MCF 10A (cell line): ENCODE measurements at regions not wholly inside any gene's neighbourhood (a gene's known extent, or its start where the extent isn't known, plus 50 kb on each side); places are given as distances from the start of the nearest gene placed in this dataset.

Source experiments
- BruUV-seq: library from RNA; stranded (reverse); fragments of 400-500 nt; replicated peaks from 2 replicates; lab custom pipeline; 2021; lab: Mats Ljungman, UMichigan
- CTCF ChIA-PET: fragments of 300-600 bp; sonication (Branson Sonifier 250); formaldehyde crosslinking; extraction: SDS; loops from one replicate; lab custom pipeline; 2021; ENCODE audit warnings: antibody characterized with exemption, inconsistent platforms; lab: Yijun Ruan, JAX
- POLR2A ChIA-PET: fragments of 300-600, 350-650 bp; sonication (Branson Sonifier 250); formaldehyde crosslinking; extraction: SDS; loops from one replicate; lab custom pipeline; 2020; ENCODE audit warnings: antibody characterized with exemption, inconsistent platforms; lab: Yijun Ruan, JAX
- DNase-seq: peaks from one replicate; pipeline ENCODE4 v3.0.0-alpha.2; 2018; ENCODE audit not compliant: unreplicated experiment
- H3K27ac Mint-ChIP-seq: one replicate; pipeline ENCODE4 v1.8.0; 2022; ENCODE audit warnings: mild to moderate bottlenecking, low read depth, mixed read lengths; ENCODE audit not compliant: unreplicated experiment
- H3K27me3 Mint-ChIP-seq: one replicate; pipeline ENCODE4 v1.8.0; 2022; ENCODE audit warnings: mixed read lengths; ENCODE audit not compliant: insufficient read depth, unreplicated experiment
- H3K36me3 Mint-ChIP-seq: one replicate; pipeline ENCODE4 v1.8.0; 2022; ENCODE audit warnings: mild to moderate bottlenecking, moderate library complexity, mixed read lengths; ENCODE audit not compliant: insufficient read depth, unreplicated experiment
- H3K4me1 Mint-ChIP-seq: one replicate; pipeline ENCODE4 v1.8.0; 2022; ENCODE audit warnings: mixed read lengths; ENCODE audit not compliant: insufficient read depth, unreplicated experiment
- H3K4me3 Mint-ChIP-seq: one replicate; pipeline ENCODE4 v1.8.0; 2022; ENCODE audit warnings: mild to moderate bottlenecking, moderate library complexity, mixed read lengths; ENCODE audit not compliant: unreplicated experiment
- H3K9me3 Mint-ChIP-seq: one replicate; pipeline ENCODE4 v1.8.0; 2022; ENCODE audit warnings: mixed read lengths; ENCODE audit not compliant: unreplicated experiment
- CTCF ChIP-seq: fragments of 200-600 bp; IDR thresholded peaks from one replicate; pipeline ENCODE4 v1.8.0; 2022; ENCODE audit warnings: antibody characterized with exemption, mild to moderate bottlenecking; ENCODE audit not compliant: unreplicated experiment
- intact Hi-C: fragments of 100-400 bp; cut with micrococcal nuclease; formaldehyde crosslinking; loops from 2 replicates; pipeline ENCODE4 v1.14.1; 2022

DNA sequence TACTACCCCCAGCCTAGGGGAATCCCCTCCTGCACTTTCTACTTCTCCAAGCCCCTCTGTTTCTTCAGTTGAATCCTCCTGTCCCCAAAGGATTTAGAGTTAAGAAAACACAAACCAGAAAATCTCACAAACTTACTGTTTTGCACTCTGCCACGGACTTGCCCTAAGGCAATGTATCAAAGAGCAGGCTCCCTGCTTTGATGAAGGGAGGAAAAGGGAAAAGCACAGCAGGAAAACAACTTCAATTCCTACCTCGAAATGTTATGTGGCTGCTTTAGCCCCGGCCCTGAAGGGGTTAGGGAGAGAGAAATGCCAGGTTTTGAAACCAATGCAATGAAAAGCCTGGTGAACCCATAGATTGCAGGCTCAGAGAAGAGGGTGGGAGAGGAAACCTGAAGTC is 254.7 kb downstream of the MAN2A1 start:
- no peaks in the 10 kb centered on the region for H3K36me3 Mint-ChIP-seq
- intact Hi-C loops = no loop called here
- no TSS peak for BruUV-seq
- TF ChIP-seq CTCF = no peak
- H3K4me3 Mint-ChIP-seq = no peak overlapping the region
- ChIA-PET CTCF (interaction anchor here (0.9 kb wide), 1 partner anchor 29 kb away, joined by 4 read pairs; no protein-coding TSS in a partner anchor), POLR2A (no interaction called here)
- no peak for DNase-seq
- H3K9me3 Mint-ChIP-seq = no peaks in the 10 kb centered on the region
- H3K4me1 Mint-ChIP-seq = no peaks in the 10 kb centered on the region
- no peaks in the 10 kb centered on the region for H3K27me3 Mint-ChIP-seq
- H3K27ac Mint-ChIP-seq = no peak overlapping the region

GRCh38 chr5:109945097-109945678 is 255.5 kb downstream of the MAN2A1 start:
- Mint-ChIP-seq H3K27ac (no peak overlapping the region), H3K4me1 (no peaks in the 10 kb centered on the region), H3K9me3 (no peaks in the 10 kb centered on the region), H3K27me3 (no peaks in the 10 kb centered on the region), H3K36me3 (no peaks in the 10 kb centered on the region), H3K4me3 (no peak overlapping the region)
- ChIA-PET POLR2A (no interaction called here), CTCF (no interaction called here)
- no peak for DNase-seq
- BruUV-seq = no TSS peak
- intact Hi-C loops = no loop called here
- no peak for TF ChIP-seq CTCF

DNA sequence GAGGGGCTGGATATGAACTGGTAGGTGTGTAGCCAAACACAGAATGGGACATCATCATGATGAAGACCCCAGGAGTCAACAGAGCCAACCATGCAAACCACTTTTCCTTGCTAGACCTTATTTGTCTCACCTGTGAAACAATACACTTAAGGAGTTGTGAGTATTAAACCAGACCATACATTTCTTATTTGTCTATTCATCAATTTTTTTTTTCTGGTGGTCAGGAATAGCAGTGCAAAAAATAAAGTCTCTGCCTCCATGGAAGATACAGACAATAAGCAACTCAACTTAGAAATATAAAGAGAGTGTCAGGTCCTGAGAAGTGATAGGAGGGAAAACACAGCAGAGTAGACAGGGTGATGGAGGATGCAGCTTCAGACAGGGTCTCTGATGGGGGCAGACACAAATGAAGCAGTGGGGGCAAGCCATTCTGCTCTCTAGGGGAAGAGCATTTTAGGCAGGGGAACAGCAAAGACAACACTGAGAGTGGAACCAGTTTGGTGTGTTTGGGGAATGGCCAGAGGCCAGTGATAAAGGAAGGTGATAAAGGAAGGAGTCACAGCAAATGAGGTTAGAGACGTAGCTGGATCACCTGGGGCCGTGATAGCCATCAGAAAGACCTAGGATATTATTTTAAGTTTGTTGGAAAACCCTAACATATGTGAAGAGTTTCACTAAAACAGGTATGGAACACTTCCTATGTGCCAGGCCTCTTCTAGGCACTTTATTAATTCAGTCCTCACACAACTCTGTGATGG is 256.2 kb downstream of the MAN2A1 start:
- H3K4me1 Mint-ChIP-seq = no peaks in the 10 kb centered on the region
- ChIA-PET CTCF (no interaction called here), POLR2A (no interaction called here)
- H3K9me3 Mint-ChIP-seq = no peaks in the 10 kb centered on the region
- H3K4me3 Mint-ChIP-seq = no peak overlapping the region
- no peak for TF ChIP-seq CTCF
- H3K36me3 Mint-ChIP-seq = no peaks in the 10 kb centered on the region
- intact Hi-C loops = no loop called here
- no peak overlapping the region for H3K27ac Mint-ChIP-seq
- no TSS peak for BruUV-seq
- DNase-seq = no peak
- no peaks in the 10 kb centered on the region for H3K27me3 Mint-ChIP-seq

DNA sequence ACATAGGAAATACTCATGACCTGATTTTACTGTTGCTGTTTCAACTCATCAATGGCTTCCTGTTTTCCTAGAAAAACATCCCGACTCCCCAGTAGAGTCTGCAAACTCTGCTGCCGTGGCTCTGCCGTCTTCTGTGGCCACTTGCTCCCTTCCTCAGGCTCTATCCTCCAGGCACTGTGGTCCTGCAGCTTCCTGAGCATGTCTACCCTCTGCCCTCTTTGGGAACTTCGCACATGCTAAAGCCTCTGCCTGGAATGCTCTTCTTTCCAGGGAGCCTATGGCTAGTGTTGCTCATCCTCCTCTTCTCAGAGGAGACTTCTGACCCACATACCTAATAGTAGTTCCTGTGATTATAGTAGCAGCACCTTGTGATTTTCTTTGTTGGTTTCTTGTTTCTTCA is 256.9 kb downstream of the MAN2A1 start:
- Mint-ChIP-seq H3K36me3 (no peaks in the 10 kb centered on the region), H3K9me3 (no peaks in the 10 kb centered on the region), H3K4me3 (no peak overlapping the region), H3K27ac (no peak overlapping the region), H3K4me1 (no peaks in the 10 kb centered on the region), H3K27me3 (no peaks in the 10 kb centered on the region)
- ChIA-PET CTCF (no interaction called here), POLR2A (no interaction called here)
- BruUV-seq = no TSS peak
- no peak for TF ChIP-seq CTCF
- intact Hi-C loops = no loop called here
- DNase-seq = no peak
